Endothelial cell of umbilical vein (primary cell): ENCODE measurements at regions not wholly inside any gene's neighbourhood (a gene's known extent, or its start where the extent isn't known, plus 50 kb on each side); places are given as distances from the start of the nearest gene placed in this dataset.

ENCODE experiments used
- CTCF ChIP-seq, 2 donors: IDR thresholded peaks; 1 replicate in 1 of 2; 2 replicates in 1 of 2; pipeline ENCODE4 v1.5.1; 2011; ENCODE audit warnings: low read length in 2 of 2, mild to moderate bottlenecking in 2 of 2, moderate library complexity in 2 of 2, control low read depth in 1 of 2, inconsistent platforms in 1 of 2, low read depth in 1 of 2; ENCODE audit not compliant: insufficient read depth in 1 of 2; ENCODE audit errors: extremely low read depth in 1 of 2
- EZH2 ChIP-seq: IDR thresholded peaks from 2 replicates; pipeline ENCODE4 v1.6.1; 2012; ENCODE audit warnings: borderline replicate concordance, low read depth, mild to moderate bottlenecking, moderate library complexity, low read length, inconsistent platforms; ENCODE audit not compliant: severe bottlenecking
- FOS ChIP-seq: IDR thresholded peaks from 2 replicates; pipeline ENCODE4 v1.6.1; 2011; ENCODE audit warnings: mild to moderate bottlenecking, low read length, moderate library complexity, borderline replicate concordance; ENCODE audit not compliant: insufficient read depth
- MYC ChIP-seq: IDR thresholded peaks from one replicate; pipeline ENCODE4 v1.6.1; 2011; ENCODE audit warnings: mild to moderate bottlenecking, low read depth, low read length
- POLR2A ChIP-seq: IDR thresholded peaks from 2 replicates; pipeline ENCODE4 v1.6.1; 2012; ENCODE audit warnings: low read depth, mild to moderate bottlenecking, control low read depth, low read length
- POLR2AphosphoS5 ChIP-seq: IDR thresholded peaks from 2 replicates; pipeline ENCODE4 v1.6.1; 2012; ENCODE audit warnings: low read depth, mild to moderate bottlenecking, control low read depth, low read length, moderate library complexity; ENCODE audit not compliant: insufficient read depth
- TF ChIP-seq, protein P1 (sequence below): IDR thresholded peaks from 2 replicates; pipeline ENCODE4 v1.6.1; 2011; ENCODE audit not compliant: insufficient read depth, insufficient read length

GRCh38 chr4:180603791-180604190 is 1639.4 kb upstream of the TENM3 start:
- TF ChIP-seq POLR2AphosphoS5 (no peak), CTCF (IDR thresholded peaks at IDR 0.05; ENCODE audit: extremely low read depth in 1 of 2, insufficient read depth in 1 of 2, low read depth in 1 of 2, low read length in 2 of 2) (no peak), EZH2 (no peak), POLR2A (no peak), FOS (no peak), MYC (no peak)
- TF ChIP-seq, protein P1, sequence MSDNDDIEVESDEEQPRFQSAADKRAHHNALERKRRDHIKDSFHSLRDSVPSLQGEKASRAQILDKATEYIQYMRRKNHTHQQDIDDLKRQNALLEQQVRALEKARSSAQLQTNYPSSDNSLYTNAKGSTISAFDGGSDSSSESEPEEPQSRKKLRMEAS, result no peak
